SH-SY5Y (cell line): ENCODE measurements at regions not wholly inside any gene's neighbourhood (a gene's known extent, or its start where the extent isn't known, plus 50 kb on each side); places are given as distances from the start of the nearest gene placed in this dataset.

ENCODE experiments used
- GATA2 ChIP-seq: IDR thresholded peaks from 2 replicates; pipeline ENCODE4 v1.6.1; 2011; ENCODE audit warnings: mild to moderate bottlenecking, low read depth, low read length
- GATA3 ChIP-seq: IDR thresholded peaks from 2 replicates; pipeline ENCODE4 v1.6.1; 2011; ENCODE audit warnings: low read depth, mild to moderate bottlenecking, low read length, moderate library complexity

GRCh38 chr2:2668681-2669265 lies 337.7 kb upstream of the MYT1L start:
- TF ChIP-seq GATA2, result no peak
- TF ChIP-seq GATA3, result no peak
